ENCODE measurements at regions not wholly inside any gene's neighbourhood (a gene's known extent, or its start where the extent isn't known, plus 50 kb on each side); places are given as distances from the start of the nearest gene placed in this dataset.
A peak's percentile ranks its signal among the peaks of the same experiment; 100 is the strongest.

GRCh38 chr1:185559151-185559550 lies 175.0 kb upstream of the HMCN1 start:
- TF ChIP-seq, protein P1, sequence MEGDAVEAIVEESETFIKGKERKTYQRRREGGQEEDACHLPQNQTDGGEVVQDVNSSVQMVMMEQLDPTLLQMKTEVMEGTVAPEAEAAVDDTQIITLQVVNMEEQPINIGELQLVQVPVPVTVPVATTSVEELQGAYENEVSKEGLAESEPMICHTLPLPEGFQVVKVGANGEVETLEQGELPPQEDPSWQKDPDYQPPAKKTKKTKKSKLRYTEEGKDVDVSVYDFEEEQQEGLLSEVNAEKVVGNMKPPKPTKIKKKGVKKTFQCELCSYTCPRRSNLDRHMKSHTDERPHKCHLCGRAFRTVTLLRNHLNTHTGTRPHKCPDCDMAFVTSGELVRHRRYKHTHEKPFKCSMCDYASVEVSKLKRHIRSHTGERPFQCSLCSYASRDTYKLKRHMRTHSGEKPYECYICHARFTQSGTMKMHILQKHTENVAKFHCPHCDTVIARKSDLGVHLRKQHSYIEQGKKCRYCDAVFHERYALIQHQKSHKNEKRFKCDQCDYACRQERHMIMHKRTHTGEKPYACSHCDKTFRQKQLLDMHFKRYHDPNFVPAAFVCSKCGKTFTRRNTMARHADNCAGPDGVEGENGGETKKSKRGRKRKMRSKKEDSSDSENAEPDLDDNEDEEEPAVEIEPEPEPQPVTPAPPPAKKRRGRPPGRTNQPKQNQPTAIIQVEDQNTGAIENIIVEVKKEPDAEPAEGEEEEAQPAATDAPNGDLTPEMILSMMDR (IDR thresholded peaks at IDR 0.05; ENCODE audit: unreplicated experiment) = no peak
- no peak overlapping the region for H3K4me3 Mint-ChIP-seq
- peaks cover 18% of the 10 kb centered on the region for H3K4me1 Mint-ChIP-seq
- no peaks in the 10 kb centered on the region for H3K27me3 Mint-ChIP-seq (ENCODE audit: low read depth)
- no peak overlapping the region for H3K27ac Mint-ChIP-seq
- H3K9me3 Mint-ChIP-seq = no peaks in the 10 kb centered on the region
- no peak for DNase-seq (ENCODE audit: low spot score in 2 of 2, unreplicated experiment in 2 of 2)
- no peaks in the 10 kb centered on the region for H3K36me3 Mint-ChIP-seq

DNA sequence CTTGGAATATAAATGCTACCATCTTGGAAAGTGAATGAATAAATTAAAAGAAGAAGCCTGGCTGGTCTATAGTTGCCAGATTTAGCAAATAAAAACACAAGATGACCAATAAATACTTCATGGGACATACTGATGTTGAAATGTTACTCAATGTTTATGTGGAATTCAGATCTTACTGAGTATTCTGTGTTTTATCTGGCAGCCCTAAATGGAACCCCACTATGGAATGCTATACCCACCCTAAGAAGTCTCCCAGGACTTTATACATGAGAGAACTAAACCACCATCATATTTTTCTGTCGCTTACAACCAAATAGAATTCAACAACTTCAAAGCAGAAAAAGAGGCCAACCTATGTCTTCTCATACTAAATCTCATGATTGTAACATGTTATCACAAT lies 177.6 kb upstream of the HMCN1 start:
- H3K9me3 Mint-ChIP-seq = peaks cover 8% of the 10 kb centered on the region
- no peak for DNase-seq (ENCODE audit: low spot score in 2 of 2, unreplicated experiment in 2 of 2)
- no peaks in the 10 kb centered on the region for H3K27me3 Mint-ChIP-seq (ENCODE audit: low read depth)
- TF ChIP-seq, protein P1 (IDR thresholded peaks at IDR 0.05; ENCODE audit: unreplicated experiment) = no peak
- H3K27ac Mint-ChIP-seq = no peak overlapping the region
- H3K36me3 Mint-ChIP-seq = no peaks in the 10 kb centered on the region
- peaks cover 4% of the 10 kb centered on the region for H3K4me1 Mint-ChIP-seq
- no peak overlapping the region for H3K4me3 Mint-ChIP-seq

- Mint-ChIP-seq H3K27me3 (ENCODE audit: low read depth) (no peaks in the 10 kb centered on the region), H3K36me3 (no peaks in the 10 kb centered on the region), H3K27ac (no peak overlapping the region)
These were observed 178.4 kb upstream of the HMCN1 start for GRCh38 chr1:185555743-185556142.

DNA sequence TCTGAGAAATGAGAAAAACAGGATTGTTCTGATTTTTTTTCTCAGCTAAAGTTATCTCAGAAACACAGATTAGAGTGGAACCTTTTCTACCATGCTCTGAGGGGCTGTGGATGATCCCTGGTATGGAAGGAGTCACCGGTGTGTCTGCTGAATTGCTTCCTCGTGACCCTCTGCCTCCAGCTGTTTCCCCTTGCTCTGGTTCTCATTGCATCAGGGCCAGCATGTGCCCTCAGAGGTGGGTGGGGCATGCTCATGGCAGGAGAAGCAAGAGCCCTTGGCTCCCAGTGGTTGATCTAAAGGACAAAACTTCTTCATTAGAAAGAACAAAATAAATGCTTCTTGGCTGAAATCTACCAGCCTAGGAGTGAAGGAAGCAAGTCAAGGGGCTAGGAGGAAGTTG lies 183.2 kb upstream of the HMCN1 start:
- Mint-ChIP-seq H3K4me1 (peaks cover 13% of the 10 kb centered on the region), H3K27ac (no peak overlapping the region), H3K4me3 (no peak overlapping the region), H3K9me3 (peaks cover 15% of the 10 kb centered on the region), H3K27me3 (ENCODE audit: low read depth) (no peaks in the 10 kb centered on the region), H3K36me3 (no peaks in the 10 kb centered on the region)
- DNase-seq (ENCODE audit: low spot score in 2 of 2, unreplicated experiment in 2 of 2) = no peak
- TF ChIP-seq, protein P1 (IDR thresholded peaks at IDR 0.05; ENCODE audit: unreplicated experiment) = no peak

More at GRCh38 chr1:185555743-185556142, 178.4 kb upstream of the HMCN1 start:
- Mint-ChIP-seq H3K9me3 (peaks cover 8% of the 10 kb centered on the region), H3K4me1 (peaks cover 4% of the 10 kb centered on the region), H3K4me3 (no peak overlapping the region)
- DNase-seq (ENCODE audit: low spot score in 2 of 2, unreplicated experiment in 2 of 2) = no peak
- TF ChIP-seq, protein P1 (IDR thresholded peaks at IDR 0.05; ENCODE audit: unreplicated experiment) = no peak

DNA sequence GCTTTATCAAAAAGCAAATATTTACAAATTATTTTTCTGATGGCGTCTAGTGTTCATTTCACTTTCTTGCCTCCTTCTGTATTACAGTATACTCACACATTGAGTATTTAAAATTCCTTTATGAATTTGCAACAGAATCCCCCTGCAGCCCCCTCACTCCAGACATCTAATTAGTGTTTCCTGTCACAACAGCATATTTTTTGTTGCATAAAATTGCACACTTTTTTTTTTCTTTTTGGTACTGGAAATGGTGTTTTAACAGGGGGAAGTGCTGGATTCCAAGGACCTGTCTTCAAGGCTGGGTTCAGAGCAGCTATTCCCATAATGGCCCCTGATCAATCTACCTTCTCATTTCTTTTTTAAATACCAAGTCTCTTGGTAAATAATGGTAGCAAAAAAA lies 184.3 kb upstream of the HMCN1 start:
- TF ChIP-seq, protein P1 (IDR thresholded peaks at IDR 0.05; ENCODE audit: unreplicated experiment) = no peak
- Mint-ChIP-seq H3K27ac (peak overlapping the region; percentile 21), H3K9me3 (peaks cover 18% of the 10 kb centered on the region)

GRCh38 chr1:185546029-185546428 lies 188.2 kb upstream of the HMCN1 start:
- Mint-ChIP-seq H3K36me3 (no peaks in the 10 kb centered on the region), H3K27me3 (ENCODE audit: low read depth) (no peaks in the 10 kb centered on the region), H3K4me1 (peaks cover 34% of the 10 kb centered on the region), H3K9me3 (peaks cover 10% of the 10 kb centered on the region), H3K27ac (no peak overlapping the region), H3K4me3 (no peak overlapping the region)
- DNase-seq (ENCODE audit: low spot score in 2 of 2, unreplicated experiment in 2 of 2) = no peak
- TF ChIP-seq, protein P1 (IDR thresholded peaks at IDR 0.05; ENCODE audit: unreplicated experiment) = no peak

More for the DNA sequence above, 184.3 kb upstream of the HMCN1 start:
- H3K4me1 Mint-ChIP-seq = peaks cover 13% of the 10 kb centered on the region
- H3K36me3 Mint-ChIP-seq = no peaks in the 10 kb centered on the region
- no peak overlapping the region for H3K4me3 Mint-ChIP-seq
- no peaks in the 10 kb centered on the region for H3K27me3 Mint-ChIP-seq (ENCODE audit: low read depth)
- DNase-seq (ENCODE audit: low spot score in 2 of 2, unreplicated experiment in 2 of 2) = no peak
